ENCODE measurements at regions not wholly inside any gene's neighbourhood (a gene's known extent, or its start where the extent isn't known, plus 50 kb on each side); places are given as distances from the start of the nearest gene placed in this dataset.
"Not testable (repeated sequence)": the region's sequence is repeated elsewhere in the genome, so short reads cannot be mapped to it uniquely, and the experiment has no call there.

GRCh38 chr11:67745181-67745726 lies 70.8 kb upstream of the ALDH3B2 start:
- no peak for DNase-seq (ENCODE audit: insufficient read length, low spot score)
- TF ChIP-seq POLR2A (IDR thresholded peaks at IDR 0.05; ENCODE audit: low read depth, low read length) = no peak
- FAIRE-seq = no peak

GRCh38 chr11:67744231-67744630 lies 69.8 kb upstream of the ALDH3B2 start:
- FAIRE-seq = not testable (repeated sequence)

GRCh38 chr11:67738231-67738630 lies 63.8 kb upstream of the ALDH3B2 start:
- DNase-seq (ENCODE audit: insufficient read length, low spot score); FAIRE-seq: not testable (repeated sequence)

More at GRCh38 chr11:67744231-67744630, 69.8 kb upstream of the ALDH3B2 start:
- not testable (repeated sequence) for DNase-seq (ENCODE audit: insufficient read length, low spot score)

GRCh38 chr11:67737562-67738080 lies 63.2 kb upstream of the ALDH3B2 start:
- not testable (repeated sequence) for FAIRE-seq

GRCh38 chr11:67732045-67732787 lies 57.8 kb upstream of the ALDH3B2 start:
- no peak for FAIRE-seq
- no peak for DNase-seq (ENCODE audit: insufficient read length, low spot score)
- no peak for TF ChIP-seq POLR2A (IDR thresholded peaks at IDR 0.05; ENCODE audit: low read depth, low read length)

More at GRCh38 chr11:67737562-67738080, 63.2 kb upstream of the ALDH3B2 start:
- not testable (repeated sequence) for DNase-seq (ENCODE audit: insufficient read length, low spot score)

GRCh38 chr11:67731583-67731982 lies 57.2 kb upstream of the ALDH3B2 start:
- FAIRE-seq (no peak), DNase-seq (ENCODE audit: insufficient read length, low spot score) (no peak)
- no peak for TF ChIP-seq POLR2A (IDR thresholded peaks at IDR 0.05; ENCODE audit: low read depth, low read length)

- not testable (repeated sequence) for FAIRE-seq; DNase-seq (ENCODE audit: insufficient read length, low spot score)
These were observed 53.7 kb upstream of the ALDH3B2 start for GRCh38 chr11:67728163-67728571.

GRCh38 chr11:67727066-67728040 lies 52.9 kb upstream of the ALDH3B2 start:
- not testable (repeated sequence) for FAIRE-seq; DNase-seq (ENCODE audit: insufficient read length, low spot score)
